ENCODE measurements at regions not wholly inside any gene's neighbourhood (a gene's known extent, or its start where the extent isn't known, plus 50 kb on each side); places are given as distances from the start of the nearest gene placed in this dataset.

DNA sequence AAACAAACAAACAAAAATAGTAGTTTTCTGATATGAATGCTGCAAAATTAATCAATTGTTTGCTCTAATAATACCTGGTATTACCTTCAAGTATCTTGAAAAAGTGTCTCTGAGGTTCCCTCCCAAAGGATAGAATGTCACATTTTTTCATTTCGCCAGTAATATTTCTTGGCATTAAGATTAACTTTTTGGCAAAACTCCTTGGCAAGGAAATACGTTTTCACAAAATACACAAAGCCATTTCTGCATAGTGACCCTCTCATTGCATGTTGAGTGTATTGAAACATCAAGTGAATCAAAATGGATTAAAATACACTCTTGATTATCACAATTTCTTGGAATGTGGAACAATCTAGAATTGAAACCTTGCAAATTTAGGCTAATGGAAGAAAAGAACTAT, 230.5 kb downstream of the ATPSCKMT start:
- H2BK20ac ChIP-seq (ENCODE audit: low read depth, low read length), result peak overlapping the region; percentile 84
- H3K9ac ChIP-seq (ENCODE audit: low read depth, low read length), result no peak overlapping the region
- peak overlapping the region; percentile 91; the same call in 2 of the 3 replicates for H2BK15ac ChIP-seq (ENCODE audit: low read depth, low read length)
- H3K27ac ChIP-seq (ENCODE audit: insufficient read depth, low read length), result peak overlapping the region; percentile 85; the same call in 1 of the 2 replicates
- ATAC-seq (ENCODE audit: low read depth) (no peak), DNase-seq (no peak)
- dilution Hi-C loops (cut with HindIII; ENCODE audit: low sequenced_read_pairs, unreplicated experiment), result no loop called here
- peak overlapping the region; percentile 46; the same call in 1 of the 2 replicates for H4K5ac ChIP-seq (ENCODE audit: low read depth, low read length)
- peak overlapping the region; percentile 91 for H3K4ac ChIP-seq (ENCODE audit: low read depth, low read length)
- in situ Hi-C loops (cut with MboI; ENCODE audit: low sequenced_read_pairs), result no loop called here
- peaks cover 13% of the 10 kb centered on the region for H3K4me1 ChIP-seq (ENCODE audit: control insufficient read depth, insufficient read depth, low read length)
- no TSS peak for BruUV-seq (replicated peaks)
- no peaks in the 10 kb centered on the region for H3K36me3 ChIP-seq (ENCODE audit: control insufficient read depth, insufficient read depth, low read length)
- H3K56ac ChIP-seq (ENCODE audit: extremely low read depth, insufficient read depth, low read length), result no peak overlapping the region
- H2BK5ac ChIP-seq (ENCODE audit: low read depth, low read length, poor library complexity, severe bottlenecking), result peak overlapping the region; percentile 87
- ChIA-PET CTCF (no interaction called here), POLR2A (ENCODE audit: unreplicated experiment) (no interaction called here)
- H4K91ac ChIP-seq (ENCODE audit: insufficient read depth, low read depth, low read length), result peak overlapping the region; percentile 87
- peak overlapping the region; percentile 67 for H3K18ac ChIP-seq (ENCODE audit: low read depth, low read length)
- H2AFZ ChIP-seq (replicated peaks; ENCODE audit: low read length, poor library complexity), result no peak overlapping the region
- H3K9me1 ChIP-seq (ENCODE audit: insufficient read depth, low read length), result peaks cover 12% of the 10 kb centered on the region; the same call in 1 of the 2 replicates
- no CpG with 5 or more reads among the region's 2 CpGs for WGBS, 2 experiments (ENCODE audit: extremely low coverage in 2 of 2, insufficient read length in 1 of 2)
- H3K4me2 ChIP-seq (ENCODE audit: low read depth, low read length), result no peak overlapping the region
- H3K4me3 ChIP-seq (ENCODE audit: insufficient read depth, low read depth, low read length), result no peak overlapping the region
- intact Hi-C loops (cut with micrococcal nuclease), result loop anchor here (2.0 kb wide), 1 partner anchor 472 kb away; the partner anchor contains the start of gene SEMA5A
- H2AK9ac ChIP-seq (replicated peaks; ENCODE audit: low read depth, low read length, poor library complexity), result no peak overlapping the region
- peak overlapping the region; percentile 26 to 82; a peak in 3 of 4 replicates for H4K8ac ChIP-seq (ENCODE audit: low read depth in 2 of 2, low read length in 2 of 2)
- no peaks in the 10 kb centered on the region for H4K20me1 ChIP-seq (ENCODE audit: insufficient read depth, low read length)
- H3K9me3 ChIP-seq (ENCODE audit: control insufficient read depth, insufficient read depth, low read length), result no peaks in the 10 kb centered on the region
- H2AK5ac ChIP-seq (ENCODE audit: low read depth, low read length), result peak overlapping the region; percentile 94
- peak overlapping the region; percentile 93 for H2BK120ac ChIP-seq (ENCODE audit: low read depth, low read length)
- H3K79me1 ChIP-seq (ENCODE audit: low read depth in 1 of 2, low read length in 2 of 2), result no peaks in the 10 kb centered on the region
- TF ChIP-seq FOS (IDR thresholded peaks at IDR 0.05; ENCODE audit: low read depth, low read length), result no peak
- TF ChIP-seq, protein P1, sequence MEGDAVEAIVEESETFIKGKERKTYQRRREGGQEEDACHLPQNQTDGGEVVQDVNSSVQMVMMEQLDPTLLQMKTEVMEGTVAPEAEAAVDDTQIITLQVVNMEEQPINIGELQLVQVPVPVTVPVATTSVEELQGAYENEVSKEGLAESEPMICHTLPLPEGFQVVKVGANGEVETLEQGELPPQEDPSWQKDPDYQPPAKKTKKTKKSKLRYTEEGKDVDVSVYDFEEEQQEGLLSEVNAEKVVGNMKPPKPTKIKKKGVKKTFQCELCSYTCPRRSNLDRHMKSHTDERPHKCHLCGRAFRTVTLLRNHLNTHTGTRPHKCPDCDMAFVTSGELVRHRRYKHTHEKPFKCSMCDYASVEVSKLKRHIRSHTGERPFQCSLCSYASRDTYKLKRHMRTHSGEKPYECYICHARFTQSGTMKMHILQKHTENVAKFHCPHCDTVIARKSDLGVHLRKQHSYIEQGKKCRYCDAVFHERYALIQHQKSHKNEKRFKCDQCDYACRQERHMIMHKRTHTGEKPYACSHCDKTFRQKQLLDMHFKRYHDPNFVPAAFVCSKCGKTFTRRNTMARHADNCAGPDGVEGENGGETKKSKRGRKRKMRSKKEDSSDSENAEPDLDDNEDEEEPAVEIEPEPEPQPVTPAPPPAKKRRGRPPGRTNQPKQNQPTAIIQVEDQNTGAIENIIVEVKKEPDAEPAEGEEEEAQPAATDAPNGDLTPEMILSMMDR (conservative IDR thresholded peaks at IDR 0.05; ENCODE audit: low read depth, low read length), result no peak
- no peak for TF ChIP-seq MXI1 (IDR thresholded peaks at IDR 0.05; ENCODE audit: borderline replicate concordance, low read depth, low read length)
- H3K14ac ChIP-seq (replicated peaks; ENCODE audit: low read depth, low read length), result 0 out of 2 replicates have a peak overlapping the region, but pooled peaks have one; percentile 52
- no peaks in the 10 kb centered on the region for H3K27me3 ChIP-seq (ENCODE audit: control insufficient read depth, insufficient read depth, low read length)
- H3K23ac ChIP-seq (ENCODE audit: low read depth, low read length), result peak overlapping the region; percentile 74; the same call in 1 of the 2 replicates

All from IMR-90 (cell line).